A673 (cell line): ENCODE measurements at regions not wholly inside any gene's neighbourhood (a gene's known extent, or its start where the extent isn't known, plus 50 kb on each side); places are given as distances from the start of the nearest gene placed in this dataset.

Experiments
- EZH2 ChIP-seq: fragments of 200-600 bp; sonication (generic); IDR thresholded peaks from 2 replicates; pipeline ENCODE4 v1.6.1; 2017; ENCODE audit warnings: borderline replicate concordance, low read depth, mild to moderate bottlenecking, mixed read lengths, antibody characterized with exemption, low read length; ENCODE audit not compliant: poor library complexity, severe bottlenecking
- TF ChIP-seq, protein P1 (sequence below): fragments of 300-800, 200-600 bp; sonication (generic); conservative IDR thresholded peaks from 2 replicates; pipeline ENCODE4 v1.5.1; 2017; ENCODE audit warnings: low read depth, mild to moderate bottlenecking, antibody characterized with exemption, low read length, moderate library complexity, mixed read lengths

DNA sequence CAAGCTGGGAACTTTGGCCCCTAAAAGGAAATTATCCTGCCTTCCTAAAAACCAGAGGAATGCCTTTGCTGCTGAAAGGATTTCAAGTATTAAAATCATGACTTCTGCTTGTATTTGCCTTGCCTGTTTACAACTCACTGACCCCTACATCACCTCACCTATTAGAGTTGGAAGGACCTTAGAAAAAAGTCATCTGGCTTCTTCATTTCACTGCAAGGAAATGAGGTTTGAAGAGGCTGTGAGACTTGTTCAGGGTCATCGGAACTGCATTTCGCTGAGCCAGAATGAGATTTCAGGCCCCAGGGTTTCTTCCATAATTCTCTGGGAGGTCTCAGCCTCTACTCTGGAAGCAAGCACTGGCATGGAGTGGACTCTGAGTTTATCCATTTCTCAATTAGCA lies 304.1 kb downstream of the BUD13 start:
- TF ChIP-seq, protein P1, sequence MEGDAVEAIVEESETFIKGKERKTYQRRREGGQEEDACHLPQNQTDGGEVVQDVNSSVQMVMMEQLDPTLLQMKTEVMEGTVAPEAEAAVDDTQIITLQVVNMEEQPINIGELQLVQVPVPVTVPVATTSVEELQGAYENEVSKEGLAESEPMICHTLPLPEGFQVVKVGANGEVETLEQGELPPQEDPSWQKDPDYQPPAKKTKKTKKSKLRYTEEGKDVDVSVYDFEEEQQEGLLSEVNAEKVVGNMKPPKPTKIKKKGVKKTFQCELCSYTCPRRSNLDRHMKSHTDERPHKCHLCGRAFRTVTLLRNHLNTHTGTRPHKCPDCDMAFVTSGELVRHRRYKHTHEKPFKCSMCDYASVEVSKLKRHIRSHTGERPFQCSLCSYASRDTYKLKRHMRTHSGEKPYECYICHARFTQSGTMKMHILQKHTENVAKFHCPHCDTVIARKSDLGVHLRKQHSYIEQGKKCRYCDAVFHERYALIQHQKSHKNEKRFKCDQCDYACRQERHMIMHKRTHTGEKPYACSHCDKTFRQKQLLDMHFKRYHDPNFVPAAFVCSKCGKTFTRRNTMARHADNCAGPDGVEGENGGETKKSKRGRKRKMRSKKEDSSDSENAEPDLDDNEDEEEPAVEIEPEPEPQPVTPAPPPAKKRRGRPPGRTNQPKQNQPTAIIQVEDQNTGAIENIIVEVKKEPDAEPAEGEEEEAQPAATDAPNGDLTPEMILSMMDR: no peak
- TF ChIP-seq EZH2: no peak
